ENCODE measurements at regions not wholly inside any gene's neighbourhood (a gene's known extent, or its start where the extent isn't known, plus 50 kb on each side); places are given as distances from the start of the nearest gene placed in this dataset.

- H3K4me2 ChIP-seq (ENCODE audit: low read depth, low read length, poor library complexity, severe bottlenecking) = no peak overlapping the region
- no peaks in the 10 kb centered on the region for H3K9me3 ChIP-seq (ENCODE audit: low read length)
- H3K36me3 ChIP-seq (ENCODE audit: insufficient read depth, low read length) = no peaks in the 10 kb centered on the region
- no peaks in the 10 kb centered on the region for H3K27me3 ChIP-seq (ENCODE audit: low read length)
- no peak for DNase-seq
- no peak overlapping the region for H3K27ac ChIP-seq (ENCODE audit: low read length)
- no peaks in the 10 kb centered on the region for H3K79me2 ChIP-seq (ENCODE audit: low read length)
- H3K9me2 ChIP-seq (replicated peaks; ENCODE audit: insufficient read depth, low read length) = no peaks in the 10 kb centered on the region
- no peak overlapping the region for H3K4me3 ChIP-seq (ENCODE audit: low read length)
- H4K20me1 ChIP-seq (ENCODE audit: insufficient read depth, low read depth, low read length) = no peaks in the 10 kb centered on the region
- no peak overlapping the region for H2AFZ ChIP-seq (ENCODE audit: low read length)
- H3K9ac ChIP-seq (ENCODE audit: low read length) = no peak overlapping the region
- no peaks in the 10 kb centered on the region for H3K4me1 ChIP-seq (ENCODE audit: low read length)
Observed at GRCh38 chr1:78715181-78715661, 65.6 kb downstream of the IFI44 start.

GRCh38 chr1:78716186-78716585, 66.6 kb downstream of the IFI44 start:
- no peak overlapping the region for H2AFZ ChIP-seq (ENCODE audit: low read length)
- no peak overlapping the region for H3K27ac ChIP-seq (ENCODE audit: low read length)
- no peak for DNase-seq
- H3K4me1 ChIP-seq (ENCODE audit: low read length) = no peaks in the 10 kb centered on the region
- H3K79me2 ChIP-seq (ENCODE audit: low read length) = no peaks in the 10 kb centered on the region
- no peak overlapping the region for H3K9ac ChIP-seq (ENCODE audit: low read length)
- H3K9me3 ChIP-seq (ENCODE audit: low read length) = no peaks in the 10 kb centered on the region
- no peaks in the 10 kb centered on the region for H3K9me2 ChIP-seq (replicated peaks; ENCODE audit: insufficient read depth, low read length)
- H3K4me2 ChIP-seq (ENCODE audit: low read depth, low read length, poor library complexity, severe bottlenecking) = no peak overlapping the region
- H4K20me1 ChIP-seq (ENCODE audit: insufficient read depth, low read depth, low read length) = no peaks in the 10 kb centered on the region
- H3K4me3 ChIP-seq (ENCODE audit: low read length) = no peak overlapping the region
- no peaks in the 10 kb centered on the region for H3K27me3 ChIP-seq (ENCODE audit: low read length)
- no peaks in the 10 kb centered on the region for H3K36me3 ChIP-seq (ENCODE audit: insufficient read depth, low read length)

- H2AFZ ChIP-seq (ENCODE audit: low read length) = no peak overlapping the region
Observed at GRCh38 chr1:78718566-78718965, 68.9 kb downstream of the IFI44 start.

GRCh38 chr1:78721136-78721535, 71.5 kb downstream of the IFI44 start:
- Histone ChIP-seq H4K20me1 (ENCODE audit: insufficient read depth, low read depth, low read length) (no peaks in the 10 kb centered on the region), H3K27ac (ENCODE audit: low read length) (no peak overlapping the region), H3K4me1 (ENCODE audit: low read length) (no peaks in the 10 kb centered on the region), H3K9me3 (ENCODE audit: low read length) (no peaks in the 10 kb centered on the region), H3K4me2 (ENCODE audit: low read depth, low read length, poor library complexity, severe bottlenecking) (no peak overlapping the region), H2AFZ (ENCODE audit: low read length) (no peak overlapping the region), H3K27me3 (ENCODE audit: low read length) (no peaks in the 10 kb centered on the region), H3K36me3 (ENCODE audit: insufficient read depth, low read length) (no peaks in the 10 kb centered on the region), H3K9me2 (replicated peaks; ENCODE audit: insufficient read depth, low read length) (no peaks in the 10 kb centered on the region), H3K4me3 (ENCODE audit: low read length) (no peak overlapping the region), H3K9ac (ENCODE audit: low read length) (no peak overlapping the region), H3K79me2 (ENCODE audit: low read length) (no peaks in the 10 kb centered on the region)
- DNase-seq = no peak

More at GRCh38 chr1:78718566-78718965, 68.9 kb downstream of the IFI44 start:
- Histone ChIP-seq H3K4me3 (ENCODE audit: low read length) (no peak overlapping the region), H3K9ac (ENCODE audit: low read length) (no peak overlapping the region), H4K20me1 (ENCODE audit: insufficient read depth, low read depth, low read length) (no peaks in the 10 kb centered on the region), H3K79me2 (ENCODE audit: low read length) (no peaks in the 10 kb centered on the region), H3K27me3 (ENCODE audit: low read length) (no peaks in the 10 kb centered on the region), H3K27ac (ENCODE audit: low read length) (no peak overlapping the region), H3K9me2 (replicated peaks; ENCODE audit: insufficient read depth, low read length) (no peaks in the 10 kb centered on the region), H3K9me3 (ENCODE audit: low read length) (no peaks in the 10 kb centered on the region), H3K4me1 (ENCODE audit: low read length) (no peaks in the 10 kb centered on the region), H3K4me2 (ENCODE audit: low read depth, low read length, poor library complexity, severe bottlenecking) (no peak overlapping the region), H3K36me3 (ENCODE audit: insufficient read depth, low read length) (no peaks in the 10 kb centered on the region)
- DNase-seq = no peak

- Histone ChIP-seq H4K20me1 (ENCODE audit: insufficient read depth, low read depth, low read length) (no peaks in the 10 kb centered on the region), H3K36me3 (ENCODE audit: insufficient read depth, low read length) (no peaks in the 10 kb centered on the region), H3K4me2 (ENCODE audit: low read depth, low read length, poor library complexity, severe bottlenecking) (no peak overlapping the region), H3K9me3 (ENCODE audit: low read length) (no peaks in the 10 kb centered on the region), H3K79me2 (ENCODE audit: low read length) (no peaks in the 10 kb centered on the region), H3K27ac (ENCODE audit: low read length) (no peak overlapping the region), H3K27me3 (ENCODE audit: low read length) (no peaks in the 10 kb centered on the region), H3K9ac (ENCODE audit: low read length) (no peak overlapping the region), H3K4me3 (ENCODE audit: low read length) (no peak overlapping the region), H3K9me2 (replicated peaks; ENCODE audit: insufficient read depth, low read length) (no peaks in the 10 kb centered on the region), H2AFZ (ENCODE audit: low read length) (no peak overlapping the region), H3K4me1 (ENCODE audit: low read length) (no peaks in the 10 kb centered on the region)
- no peak for DNase-seq
Observed at GRCh38 chr1:78722105-78722504, 72.5 kb downstream of the IFI44 start.

GRCh38 chr1:78722521-78722920, 72.9 kb downstream of the IFI44 start:
- Histone ChIP-seq H3K9me2 (replicated peaks; ENCODE audit: insufficient read depth, low read length) (no peaks in the 10 kb centered on the region), H3K9ac (ENCODE audit: low read length) (no peak overlapping the region), H4K20me1 (ENCODE audit: insufficient read depth, low read depth, low read length) (no peaks in the 10 kb centered on the region), H3K4me3 (ENCODE audit: low read length) (no peak overlapping the region), H3K9me3 (ENCODE audit: low read length) (no peaks in the 10 kb centered on the region), H3K4me1 (ENCODE audit: low read length) (no peaks in the 10 kb centered on the region), H2AFZ (ENCODE audit: low read length) (no peak overlapping the region), H3K27me3 (ENCODE audit: low read length) (no peaks in the 10 kb centered on the region), H3K36me3 (ENCODE audit: insufficient read depth, low read length) (no peaks in the 10 kb centered on the region), H3K4me2 (ENCODE audit: low read depth, low read length, poor library complexity, severe bottlenecking) (no peak overlapping the region), H3K27ac (ENCODE audit: low read length) (no peak overlapping the region), H3K79me2 (ENCODE audit: low read length) (no peaks in the 10 kb centered on the region)
- DNase-seq = no peak

GRCh38 chr1:78722947-78723346, 73.3 kb downstream of the IFI44 start:
- Histone ChIP-seq H3K9ac (ENCODE audit: low read length) (no peak overlapping the region), H2AFZ (ENCODE audit: low read length) (no peak overlapping the region), H3K4me3 (ENCODE audit: low read length) (no peak overlapping the region), H3K9me2 (replicated peaks; ENCODE audit: insufficient read depth, low read length) (no peaks in the 10 kb centered on the region), H3K27me3 (ENCODE audit: low read length) (no peaks in the 10 kb centered on the region), H3K79me2 (ENCODE audit: low read length) (no peaks in the 10 kb centered on the region), H3K27ac (ENCODE audit: low read length) (no peak overlapping the region), H4K20me1 (ENCODE audit: insufficient read depth, low read depth, low read length) (no peaks in the 10 kb centered on the region), H3K4me2 (ENCODE audit: low read depth, low read length, poor library complexity, severe bottlenecking) (no peak overlapping the region), H3K4me1 (ENCODE audit: low read length) (no peaks in the 10 kb centered on the region), H3K36me3 (ENCODE audit: insufficient read depth, low read length) (no peaks in the 10 kb centered on the region), H3K9me3 (ENCODE audit: low read length) (no peaks in the 10 kb centered on the region)
- DNase-seq = no peak

GRCh38 chr1:78726686-78727085, 77.1 kb downstream of the IFI44 start:
- H2AFZ ChIP-seq (ENCODE audit: low read length) = no peak overlapping the region
- no peak overlapping the region for H3K4me2 ChIP-seq (ENCODE audit: low read depth, low read length, poor library complexity, severe bottlenecking)
- H3K27me3 ChIP-seq (ENCODE audit: low read length) = no peaks in the 10 kb centered on the region
- H3K9ac ChIP-seq (ENCODE audit: low read length) = no peak overlapping the region
- no peaks in the 10 kb centered on the region for H3K36me3 ChIP-seq (ENCODE audit: insufficient read depth, low read length)
- H4K20me1 ChIP-seq (ENCODE audit: insufficient read depth, low read depth, low read length) = no peaks in the 10 kb centered on the region
- H3K9me3 ChIP-seq (ENCODE audit: low read length) = no peaks in the 10 kb centered on the region
- no peaks in the 10 kb centered on the region for H3K79me2 ChIP-seq (ENCODE audit: low read length)
- H3K4me3 ChIP-seq (ENCODE audit: low read length) = no peak overlapping the region
- H3K9me2 ChIP-seq (replicated peaks; ENCODE audit: insufficient read depth, low read length) = no peaks in the 10 kb centered on the region
- H3K4me1 ChIP-seq (ENCODE audit: low read length) = no peaks in the 10 kb centered on the region
- no peak overlapping the region for H3K27ac ChIP-seq (ENCODE audit: low read length)
- no peak for DNase-seq

- Histone ChIP-seq H3K4me3 (ENCODE audit: low read length) (no peak overlapping the region), H3K9me2 (replicated peaks; ENCODE audit: insufficient read depth, low read length) (no peaks in the 10 kb centered on the region), H3K9ac (ENCODE audit: low read length) (no peak overlapping the region), H3K9me3 (ENCODE audit: low read length) (no peaks in the 10 kb centered on the region), H2AFZ (ENCODE audit: low read length) (no peak overlapping the region), H3K79me2 (ENCODE audit: low read length) (no peaks in the 10 kb centered on the region), H3K4me2 (ENCODE audit: low read depth, low read length, poor library complexity, severe bottlenecking) (no peak overlapping the region), H3K4me1 (ENCODE audit: low read length) (no peaks in the 10 kb centered on the region), H4K20me1 (ENCODE audit: insufficient read depth, low read depth, low read length) (no peaks in the 10 kb centered on the region), H3K27me3 (ENCODE audit: low read length) (no peaks in the 10 kb centered on the region), H3K27ac (ENCODE audit: low read length) (no peak overlapping the region), H3K36me3 (ENCODE audit: insufficient read depth, low read length) (no peaks in the 10 kb centered on the region)
- no peak for DNase-seq
Observed at GRCh38 chr1:78728359-78728758, 78.7 kb downstream of the IFI44 start.

Data from Karpas-422 (cell line).